CD4-positive, CD25-positive, alpha-beta regulatory T cell (primary cell): ENCODE measurements at regions not wholly inside any gene's neighbourhood (a gene's known extent, or its start where the extent isn't known, plus 50 kb on each side); places are given as distances from the start of the nearest gene placed in this dataset.
A peak's percentile ranks its signal among the peaks of the same experiment; 100 is the strongest.

ENCODE experiments used
- ATAC-seq, 2 donors: fragments of 150-1000 bp; cut with Tn5 transposase; one replicate each; pipeline ENCODE4 v1.10.0; 2021; ENCODE audit warnings: low read depth in 2 of 2, moderate number of reproducible peaks in 2 of 2, moderate library complexity in 1 of 2
- DNase-seq, 3 donors: peaks; one replicate each; pipeline versions ENCODE4 v3.0.0 to v3.0.0-alpha.2; 2012 to 2022; ENCODE audit warnings: mixed read lengths in 1 of 3
- H3K27ac ChIP-seq: one replicate; pipeline ENCODE4 v1.7.0; 2013; ENCODE audit warnings: mild to moderate bottlenecking, low read length; ENCODE audit not compliant: insufficient read depth, poor library complexity, severe bottlenecking
- H3K27me3 ChIP-seq: one replicate; pipeline ENCODE4 v1.7.0; 2013; ENCODE audit warnings: low read length; ENCODE audit not compliant: control insufficient read depth, insufficient read depth
- H3K36me3 ChIP-seq: one replicate; pipeline ENCODE4 v1.7.0; 2013; ENCODE audit warnings: mild to moderate bottlenecking, low read length, moderate library complexity; ENCODE audit not compliant: control insufficient read depth, insufficient read depth
- H3K4me1 ChIP-seq: 2 replicates; pipeline ENCODE4 v1.7.0; 2013; ENCODE audit warnings: mild to moderate bottlenecking, low read length; ENCODE audit not compliant: insufficient read depth, control insufficient read depth, poor library complexity, severe bottlenecking
- H3K4me3 ChIP-seq: one replicate; pipeline ENCODE4 v1.7.0; 2013; ENCODE audit warnings: low read depth, mild to moderate bottlenecking, low read length, moderate library complexity
- H3K9me3 ChIP-seq, 2 experiments: 1 replicate in 1 of 2; 2 replicates in 1 of 2; pipeline ENCODE4 v1.7.0; 2013; ENCODE audit warnings: low read length in 2 of 2, mild to moderate bottlenecking in 1 of 2, moderate library complexity in 1 of 2; ENCODE audit not compliant: control insufficient read depth in 2 of 2
- H3K27ac Mint-ChIP-seq, 3 donors: one replicate each; pipeline ENCODE4 v1.8.0; 2020 to 2022; ENCODE audit warnings: mild to moderate bottlenecking in 3 of 3, mixed read lengths in 3 of 3, moderate library complexity in 2 of 3
- H3K27me3 Mint-ChIP-seq: one replicate; pipeline ENCODE4 v1.8.0; 2022; ENCODE audit warnings: mild to moderate bottlenecking, mixed read lengths
- H3K36me3 Mint-ChIP-seq: one replicate; pipeline ENCODE4 v1.8.0; 2020; ENCODE audit warnings: mixed read lengths
- H3K4me1 Mint-ChIP-seq, 4 donors: one replicate each; pipeline ENCODE4 v1.8.0; 2020 to 2022; ENCODE audit warnings: mixed read lengths in 4 of 4, mild to moderate bottlenecking in 1 of 4
- H3K4me3 Mint-ChIP-seq, 4 donors: one replicate each; pipeline ENCODE4 v1.8.0; 2020 to 2022; ENCODE audit warnings: mild to moderate bottlenecking in 4 of 4, mixed read lengths in 4 of 4, moderate library complexity in 3 of 4
- H3K9me3 Mint-ChIP-seq, 7 donors: one replicate each; pipeline ENCODE4 v1.8.0; 2020 to 2022; ENCODE audit warnings: mixed read lengths in 7 of 7, mild to moderate bottlenecking in 3 of 7, moderate library complexity in 2 of 7

- Histone ChIP-seq H3K4me3 (no peak overlapping the region), H3K27ac (no peak overlapping the region), H3K4me1 (no peaks in the 10 kb centered on the region), H3K27me3 (no peaks in the 10 kb centered on the region), H3K36me3 (no peaks in the 10 kb centered on the region), H3K9me3 (no peaks in the 10 kb centered on the region)
- peaks cover 0 to 6% (median 2%) of the 10 kb centered on the region in 7 donors for H3K9me3 Mint-ChIP-seq
- no peak for ATAC-seq
- H3K27ac Mint-ChIP-seq = no peak overlapping the region
- no peak overlapping the region for H3K4me3 Mint-ChIP-seq
- DNase-seq = no peak
- peaks cover 6% of the 10 kb centered on the region for H3K27me3 Mint-ChIP-seq
- no peaks in the 10 kb centered on the region for H3K36me3 Mint-ChIP-seq
- no peaks in the 10 kb centered on the region for H3K4me1 Mint-ChIP-seq
Measured at GRCh38 chr6:163886428-163886827, 471.9 kb downstream of the QKI start.

DNA sequence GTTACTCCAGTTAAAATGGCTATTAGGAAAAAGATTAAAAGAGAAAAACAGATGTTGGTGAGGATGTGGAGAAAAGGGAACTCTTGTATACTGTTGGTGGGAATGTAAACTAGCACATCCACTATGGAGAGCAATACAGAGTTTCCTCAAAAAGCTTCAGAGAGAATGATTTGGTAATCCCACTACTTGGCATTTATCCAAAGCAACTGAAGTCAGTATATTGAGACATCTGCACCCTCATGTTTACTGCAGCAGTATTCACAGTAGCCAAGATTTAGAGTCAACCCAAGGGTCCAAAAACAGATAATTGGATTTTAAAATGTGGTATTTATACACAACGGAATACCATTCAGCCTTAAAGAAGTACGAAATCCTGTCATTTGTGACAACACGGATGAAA, 469.5 kb downstream of the QKI start:
- H3K4me1 ChIP-seq = no peaks in the 10 kb centered on the region
- no peak for DNase-seq
- no peaks in the 10 kb centered on the region for H3K27me3 ChIP-seq
- Mint-ChIP-seq H3K36me3 (no peaks in the 10 kb centered on the region), H3K27ac (no peak overlapping the region), H3K4me1 (no peaks in the 10 kb centered on the region), H3K4me3 (no peak overlapping the region), H3K9me3 (peaks cover 0 to 6% (median 2%) of the 10 kb centered on the region in 7 donors), H3K27me3 (no peaks in the 10 kb centered on the region)
- ATAC-seq = no peak
- H3K4me3 ChIP-seq = no peak overlapping the region
- no peak overlapping the region for H3K27ac ChIP-seq
- H3K36me3 ChIP-seq = no peaks in the 10 kb centered on the region
- H3K9me3 ChIP-seq = no peaks in the 10 kb centered on the region

DNA sequence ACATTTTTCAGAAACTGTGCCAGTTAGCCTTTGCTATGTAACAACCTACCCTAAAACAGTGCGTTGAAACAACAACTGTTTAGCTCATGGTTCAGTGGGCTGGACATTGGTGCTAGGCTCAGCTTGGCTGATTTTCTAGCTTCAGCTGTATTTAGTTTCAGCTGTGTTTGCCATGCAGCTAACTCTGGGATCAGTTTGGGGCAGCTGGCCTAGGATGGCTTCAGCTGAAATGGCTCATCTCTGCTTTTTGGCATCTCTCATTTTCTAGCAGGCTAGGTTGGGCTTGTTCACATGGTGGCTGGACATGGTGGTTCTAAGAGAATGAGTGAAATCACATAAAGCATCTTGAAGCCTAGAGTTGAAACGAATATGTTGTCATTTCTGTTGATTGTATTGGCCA, 464.2 kb downstream of the QKI start:
- H3K9me3 ChIP-seq = no peaks in the 10 kb centered on the region
- no peaks in the 10 kb centered on the region for H3K4me1 Mint-ChIP-seq
- no peak overlapping the region for H3K4me3 Mint-ChIP-seq
- no peak overlapping the region for H3K27ac ChIP-seq
- H3K36me3 Mint-ChIP-seq = no peaks in the 10 kb centered on the region
- no peak overlapping the region for H3K4me3 ChIP-seq
- DNase-seq = no peak
- no peaks in the 10 kb centered on the region for H3K4me1 ChIP-seq
- H3K9me3 Mint-ChIP-seq = peaks cover 0 to 5% (median 2%) of the 10 kb centered on the region in 7 donors
- no peak overlapping the region for H3K27ac Mint-ChIP-seq
- H3K36me3 ChIP-seq = no peaks in the 10 kb centered on the region
- no peaks in the 10 kb centered on the region for H3K27me3 ChIP-seq
- no peaks in the 10 kb centered on the region for H3K27me3 Mint-ChIP-seq
- no peak for ATAC-seq

DNA sequence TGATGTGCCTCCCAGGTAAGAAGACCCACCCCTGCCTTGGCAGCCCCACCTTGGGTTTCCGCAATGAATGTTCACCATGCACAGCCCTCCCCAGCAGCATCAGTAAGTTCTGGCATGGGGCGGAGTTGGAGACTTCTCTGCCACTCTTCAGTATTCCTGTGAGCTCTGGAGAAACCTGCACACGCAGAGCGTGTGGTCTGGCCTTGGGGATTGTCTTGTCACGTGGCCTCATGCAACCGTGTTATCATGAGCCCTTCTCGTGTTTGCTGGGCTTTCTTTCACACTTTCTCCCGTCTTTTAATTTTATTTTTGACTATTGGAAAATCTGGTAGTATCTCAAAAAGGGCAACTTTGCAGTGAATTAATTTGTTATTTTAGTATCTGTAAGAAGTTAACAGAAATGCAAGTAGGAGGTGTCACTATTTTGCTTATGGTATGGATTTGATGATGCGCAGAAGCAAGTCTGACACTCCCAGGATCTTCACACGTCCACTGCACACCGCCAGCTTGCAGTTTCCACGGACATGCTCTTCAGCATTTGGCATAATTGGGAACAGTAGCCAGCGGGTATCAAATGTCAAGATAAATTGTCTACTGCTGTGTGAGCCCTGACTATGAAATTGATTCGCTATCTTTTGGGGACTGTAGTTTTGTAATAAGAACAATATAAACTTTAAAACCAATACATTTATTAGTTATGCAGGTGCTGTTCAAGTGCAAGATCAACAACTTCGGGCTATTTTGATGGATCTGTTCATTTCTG, 463.5 kb downstream of the QKI start:
- Histone ChIP-seq H3K27me3 (no peaks in the 10 kb centered on the region), H3K4me1 (no peaks in the 10 kb centered on the region), H3K27ac (no peak overlapping the region), H3K4me3 (no peak overlapping the region), H3K9me3 (no peaks in the 10 kb centered on the region), H3K36me3 (no peaks in the 10 kb centered on the region)
- ATAC-seq (no peak), DNase-seq (no peak)
- Mint-ChIP-seq H3K27ac (no peak overlapping the region), H3K36me3 (no peaks in the 10 kb centered on the region), H3K27me3 (no peaks in the 10 kb centered on the region), H3K9me3 (peaks cover 0 to 3% (median 2%) of the 10 kb centered on the region in 7 donors), H3K4me3 (no peak overlapping the region), H3K4me1 (no peaks in the 10 kb centered on the region)

- H3K27me3 ChIP-seq = no peaks in the 10 kb centered on the region
- no peaks in the 10 kb centered on the region for H3K4me1 ChIP-seq
- Mint-ChIP-seq H3K9me3 (peaks cover 0 to 2% (median 0%) of the 10 kb centered on the region in 7 donors), H3K36me3 (no peaks in the 10 kb centered on the region), H3K4me1 (no peaks in the 10 kb centered on the region), H3K27me3 (no peaks in the 10 kb centered on the region), H3K4me3 (no peak overlapping the region), H3K27ac (no peak overlapping the region)
- H3K36me3 ChIP-seq = no peaks in the 10 kb centered on the region
- H3K27ac ChIP-seq = no peak overlapping the region
- no peaks in the 10 kb centered on the region for H3K9me3 ChIP-seq
- DNase-seq (no peak), ATAC-seq (no peak)
- no peak overlapping the region for H3K4me3 ChIP-seq
Measured at GRCh38 chr6:163876391-163876790, 461.9 kb downstream of the QKI start.

GRCh38 chr6:163874784-163875183, 460.3 kb downstream of the QKI start:
- no peaks in the 10 kb centered on the region for H3K4me1 Mint-ChIP-seq
- no peaks in the 10 kb centered on the region for H3K27me3 Mint-ChIP-seq
- no peak for DNase-seq
- H3K27ac Mint-ChIP-seq = no peak overlapping the region
- Histone ChIP-seq H3K27me3 (no peaks in the 10 kb centered on the region), H3K4me3 (no peak overlapping the region), H3K4me1 (no peaks in the 10 kb centered on the region), H3K9me3 (no peaks in the 10 kb centered on the region), H3K36me3 (no peaks in the 10 kb centered on the region), H3K27ac (no peak overlapping the region)
- no peak for ATAC-seq
- no peak overlapping the region for H3K4me3 Mint-ChIP-seq
- H3K36me3 Mint-ChIP-seq = no peaks in the 10 kb centered on the region
- H3K9me3 Mint-ChIP-seq = peaks cover 0 to 2% (median 0%) of the 10 kb centered on the region in 7 donors

DNA sequence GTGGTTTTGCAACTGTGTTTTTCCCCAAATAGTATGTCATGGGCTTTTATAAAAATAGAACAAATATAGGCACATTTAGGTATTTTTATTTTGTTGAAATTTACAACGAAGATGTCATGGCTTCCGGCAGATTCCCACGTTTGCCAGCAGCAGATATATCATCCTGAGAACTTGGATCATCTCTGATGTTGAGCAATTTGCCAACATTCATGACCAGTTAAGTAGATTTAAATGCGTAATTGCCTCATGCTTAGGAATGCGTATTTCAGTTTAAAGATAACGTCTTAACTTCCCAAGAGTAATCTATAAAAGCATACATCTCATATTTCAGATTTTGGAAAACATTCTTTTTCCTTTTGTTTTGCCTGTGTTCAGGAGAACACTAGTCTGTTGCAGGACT, 457.8 kb downstream of the QKI start:
- no peaks in the 10 kb centered on the region for H3K27me3 Mint-ChIP-seq
- peaks cover 0 to 2% (median 0%) of the 10 kb centered on the region in 7 donors for H3K9me3 Mint-ChIP-seq
- ATAC-seq = no peak
- Histone ChIP-seq H3K27me3 (no peaks in the 10 kb centered on the region), H3K4me3 (no peak overlapping the region), H3K36me3 (no peaks in the 10 kb centered on the region), H3K27ac (no peak overlapping the region), H3K4me1 (no peaks in the 10 kb centered on the region), H3K9me3 (no peaks in the 10 kb centered on the region)
- no peak overlapping the region for H3K4me3 Mint-ChIP-seq
- H3K27ac Mint-ChIP-seq = no peak overlapping the region
- no peaks in the 10 kb centered on the region for H3K36me3 Mint-ChIP-seq
- no peak for DNase-seq
- H3K4me1 Mint-ChIP-seq = no peaks in the 10 kb centered on the region

GRCh38 chr6:163871616-163872015, 457.1 kb downstream of the QKI start:
- ATAC-seq = no peak
- Mint-ChIP-seq H3K27ac (peak overlapping the region in 1 of 3 donors; percentile 29), H3K4me3 (no peak overlapping the region), H3K9me3 (peaks cover 0 to 2% (median 0%) of the 10 kb centered on the region in 7 donors), H3K27me3 (no peaks in the 10 kb centered on the region), H3K4me1 (no peaks in the 10 kb centered on the region), H3K36me3 (no peaks in the 10 kb centered on the region)
- no peak overlapping the region for H3K4me3 ChIP-seq
- H3K4me1 ChIP-seq = no peaks in the 10 kb centered on the region
- DNase-seq = no peak
- no peaks in the 10 kb centered on the region for H3K27me3 ChIP-seq
- H3K36me3 ChIP-seq = no peaks in the 10 kb centered on the region
- H3K9me3 ChIP-seq = no peaks in the 10 kb centered on the region
- no peak overlapping the region for H3K27ac ChIP-seq
